Prostate gland (tissue), 2 donors: ENCODE measurements at regions not wholly inside any gene's neighbourhood (a gene's known extent, or its start where the extent isn't known, plus 50 kb on each side); places are given as distances from the start of the nearest gene placed in this dataset.

Experiments used
- DNase-seq: peaks from one replicate; pipeline ENCODE4 v3.0.0-alpha.2; 2019; ENCODE audit warnings: low spot score
- H3K27ac ChIP-seq, 2 donors: fragments of 200-600 bp; sonication (generic); 2 replicates each; pipeline ENCODE4 v1.5.1; 2017 to 2019
- H3K27me3 ChIP-seq: fragments of 200-600 bp; sonication (generic); replicated peaks from 2 replicates; pipeline ENCODE4 v1.5.1; 2019; ENCODE audit not compliant: insufficient read depth
- H3K36me3 ChIP-seq, 2 donors: fragments of 200-600 bp; sonication (generic); 1 replicate in 1 of 2; 2 replicates in 1 of 2; pipeline versions ENCODE4 v1.5.1 to v1.8.1; 2017 to 2019
- H3K4me1 ChIP-seq: fragments of 200-600 bp; sonication (generic); replicated peaks from 2 replicates; pipeline ENCODE4 v1.5.1; 2019
- H3K4me3 ChIP-seq, 2 donors: fragments of 200-600 bp; sonication (generic); 2 replicates each; pipeline ENCODE4 v1.5.1; 2017 to 2019
- H3K9me3 ChIP-seq: fragments of 200-600 bp; sonication (generic); 2 replicates; pipeline ENCODE4 v1.5.1; 2017
- CTCF ChIP-seq, 4 experiments: fragments of 200-600 bp in 2 of 4; fragments of 450-650 bp in 2 of 4; sonication (generic) in 2 of 4; IDR thresholded peaks; 1 replicate in 3 of 4; 2 replicates in 1 of 4; pipeline ENCODE4 v1.5.1; 2016 to 2019; ENCODE audit warnings: antibody characterized with exemption in 4 of 4, mild to moderate bottlenecking in 2 of 4, moderate library complexity in 2 of 4
- POLR2A ChIP-seq: fragments of 450-650 bp; IDR thresholded peaks from one replicate; pipeline ENCODE4 v1.6.1; 2016; ENCODE audit warnings: antibody characterized with exemption, mild to moderate bottlenecking
- POLR2AphosphoS5 ChIP-seq: sonication (generic); formaldehyde crosslinking; IDR thresholded peaks from one replicate; pipeline ENCODE4 v1.6.1; 2017; ENCODE audit warnings: antibody characterized with exemption
- WGBS: methylation state at CpG from one replicate; pipeline ENCODE4 v1.1.5; 2018; 5-methylcytosine and 5-hydroxymethylcytosine counted together
- intact Hi-C: fragments of 100-400 bp; cut with DNase I; formaldehyde crosslinking; loops from one replicate; pipeline ENCODE4 v1.14.2; 2022

- Histone ChIP-seq H3K9me3 (no peaks in the 10 kb centered on the region), H3K4me3 (no peak overlapping the region), H3K27ac (no peak overlapping the region), H3K36me3 (no peaks in the 10 kb centered on the region), H3K27me3 (no peaks in the 10 kb centered on the region), H3K4me1 (no peaks in the 10 kb centered on the region)
- intact Hi-C loops: no loop called here
- TF ChIP-seq POLR2A (no peak), POLR2AphosphoS5 (no peak), CTCF (IDR thresholded peaks at IDR 0.05) (no peak)
- no peak for DNase-seq
- WGBS: 61% methylated on average over 4 of the region's 4 CpGs
These were observed 112.0 kb upstream of the ADAMTS5 start for GRCh38 chr21:27078915-27079314.

GRCh38 chr21:27077501-27077900 is 110.6 kb upstream of the ADAMTS5 start:
- TF ChIP-seq POLR2A: no peak
- no peak for TF ChIP-seq CTCF (IDR thresholded peaks at IDR 0.05)
- TF ChIP-seq POLR2AphosphoS5: no peak
- Histone ChIP-seq H3K9me3 (no peaks in the 10 kb centered on the region), H3K27ac (no peak overlapping the region), H3K36me3 (no peaks in the 10 kb centered on the region), H3K27me3 (no peaks in the 10 kb centered on the region), H3K4me3 (no peak overlapping the region), H3K4me1 (no peaks in the 10 kb centered on the region)
- intact Hi-C loops: no loop called here
- no peak for DNase-seq
- 90% methylated on average over 4 of the region's 4 CpGs for WGBS

GRCh38 chr21:27076025-27076424 is 109.1 kb upstream of the ADAMTS5 start:
- H3K4me3 ChIP-seq: no peak overlapping the region
- intact Hi-C loops: no loop called here
- DNase-seq: no peak
- H3K27me3 ChIP-seq: no peaks in the 10 kb centered on the region
- H3K36me3 ChIP-seq: no peaks in the 10 kb centered on the region
- no peaks in the 10 kb centered on the region for H3K9me3 ChIP-seq
- no peak overlapping the region for H3K27ac ChIP-seq
- H3K4me1 ChIP-seq: no peaks in the 10 kb centered on the region
- no peak for TF ChIP-seq POLR2AphosphoS5
- TF ChIP-seq CTCF (IDR thresholded peaks at IDR 0.05): no peak
- TF ChIP-seq POLR2A: no peak

GRCh38 chr21:27070861-27071670 is 104.2 kb upstream of the ADAMTS5 start:
- TF ChIP-seq CTCF (IDR thresholded peaks at IDR 0.05): no peak
- no peak for TF ChIP-seq POLR2A
- no peak for TF ChIP-seq POLR2AphosphoS5
- no peak overlapping the region for H3K27ac ChIP-seq
- 15% methylated on average over 4 of the region's 4 CpGs for WGBS

GRCh38 chr21:27068811-27069210 is 101.9 kb upstream of the ADAMTS5 start:
- Histone ChIP-seq H3K36me3 (no peaks in the 10 kb centered on the region), H3K4me3 (no peak overlapping the region), H3K27ac (no peak overlapping the region), H3K27me3 (no peaks in the 10 kb centered on the region), H3K4me1 (no peaks in the 10 kb centered on the region), H3K9me3 (no peaks in the 10 kb centered on the region)
- DNase-seq: no peak
- intact Hi-C loops: loop anchor here (10.0 kb wide), 1 partner anchor 184 kb away; no protein-coding TSS in a partner anchor
- TF ChIP-seq CTCF (IDR thresholded peaks at IDR 0.05): no peak
- TF ChIP-seq POLR2AphosphoS5: no peak
- no peak for TF ChIP-seq POLR2A

More at GRCh38 chr21:27070861-27071670, 104.2 kb upstream of the ADAMTS5 start:
- H3K9me3 ChIP-seq: no peaks in the 10 kb centered on the region
- no peaks in the 10 kb centered on the region for H3K4me1 ChIP-seq
- H3K4me3 ChIP-seq: no peak overlapping the region
- DNase-seq: no peak
- H3K27me3 ChIP-seq: no peaks in the 10 kb centered on the region
- intact Hi-C loops: no loop called here
- no peaks in the 10 kb centered on the region for H3K36me3 ChIP-seq
